T-helper 17 cell (primary cell): ENCODE measurements at regions not wholly inside any gene's neighbourhood (a gene's known extent, or its start where the extent isn't known, plus 50 kb on each side); places are given as distances from the start of the nearest gene placed in this dataset.

ENCODE experiments used
- ATAC-seq: fragments of 150-1000 bp; cut with Tn5 transposase; 2 replicates; pipeline ENCODE4 v1.10.0; 2021; ENCODE audit warnings: mild to moderate bottlenecking, moderate library complexity
- DNase-seq, 3 donors: peaks; one replicate each; pipeline versions ENCODE4 v3.0.0 to v3.0.0-alpha.2; 2020 to 2021
- H3K9me3 ChIP-seq: one replicate; pipeline ENCODE4 v1.7.0; 2013; ENCODE audit warnings: low read length, mild to moderate bottlenecking; ENCODE audit not compliant: control insufficient read depth, poor library complexity, severe bottlenecking
- H3K27ac Mint-ChIP-seq: one replicate; pipeline ENCODE4 v1.8.0; 2022; ENCODE audit warnings: mild to moderate bottlenecking, moderate library complexity, mixed read lengths
- H3K27me3 Mint-ChIP-seq: one replicate; pipeline ENCODE4 v1.8.0; 2022; ENCODE audit warnings: mixed read lengths
- H3K36me3 Mint-ChIP-seq: one replicate; pipeline ENCODE4 v1.8.0; 2022; ENCODE audit warnings: low read depth, mixed read lengths
- H3K4me1 Mint-ChIP-seq: one replicate; pipeline ENCODE4 v1.8.0; 2022; ENCODE audit warnings: mild to moderate bottlenecking, mixed read lengths
- H3K4me3 Mint-ChIP-seq: one replicate; pipeline ENCODE4 v1.8.0; 2022; ENCODE audit warnings: mild to moderate bottlenecking, moderate library complexity, mixed read lengths

DNA sequence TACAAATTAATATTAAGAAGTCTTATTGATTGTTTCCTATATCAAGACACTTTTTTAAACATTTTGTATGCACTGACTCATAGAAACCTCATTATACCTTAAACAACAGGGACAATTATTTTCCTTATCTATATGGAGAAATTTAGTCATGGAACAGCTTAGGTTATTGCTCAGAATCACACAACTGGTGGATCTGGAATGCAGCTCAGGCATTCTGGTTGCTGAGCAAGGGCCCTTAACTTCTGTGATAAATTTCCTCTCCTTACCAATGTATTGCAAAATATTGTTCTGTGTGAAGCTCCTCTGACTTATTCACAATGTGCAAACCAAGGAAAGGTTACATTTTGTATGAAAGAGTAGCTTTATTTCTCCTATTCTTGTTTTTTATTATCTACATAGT lies 817.8 kb downstream of the LRFN5 start:
- Mint-ChIP-seq H3K27ac (no peak overlapping the region), H3K4me1 (no peaks in the 10 kb centered on the region), H3K36me3 (no peaks in the 10 kb centered on the region), H3K27me3 (no peaks in the 10 kb centered on the region), H3K4me3 (no peak overlapping the region)
- H3K9me3 ChIP-seq, result no peaks in the 10 kb centered on the region
- no peak for DNase-seq
- no peak for ATAC-seq

GRCh38 chr14:42421377-42422078 lies 814.9 kb downstream of the LRFN5 start:
- H3K27ac Mint-ChIP-seq, result no peak overlapping the region
- no peaks in the 10 kb centered on the region for H3K27me3 Mint-ChIP-seq
- no peaks in the 10 kb centered on the region for H3K36me3 Mint-ChIP-seq
- no peak for DNase-seq
- no peak for ATAC-seq
- H3K4me1 Mint-ChIP-seq, result no peaks in the 10 kb centered on the region
- no peak overlapping the region for H3K4me3 Mint-ChIP-seq
- H3K9me3 ChIP-seq, result no peaks in the 10 kb centered on the region

- DNase-seq, result no peak
- no peak for ATAC-seq
- no peaks in the 10 kb centered on the region for H3K9me3 ChIP-seq
- Mint-ChIP-seq H3K27ac (no peak overlapping the region), H3K27me3 (no peaks in the 10 kb centered on the region), H3K4me3 (no peak overlapping the region), H3K36me3 (no peaks in the 10 kb centered on the region), H3K4me1 (no peaks in the 10 kb centered on the region)
These were observed 813.4 kb downstream of the LRFN5 start for GRCh38 chr14:42420071-42420470.

GRCh38 chr14:42407153-42407552 lies 800.5 kb downstream of the LRFN5 start:
- H3K27ac Mint-ChIP-seq, result no peak overlapping the region
- ATAC-seq, result no peak
- H3K4me1 Mint-ChIP-seq, result no peaks in the 10 kb centered on the region
- DNase-seq, result no peak
- no peaks in the 10 kb centered on the region for H3K27me3 Mint-ChIP-seq
- H3K9me3 ChIP-seq, result no peaks in the 10 kb centered on the region
- H3K36me3 Mint-ChIP-seq, result no peaks in the 10 kb centered on the region
- H3K4me3 Mint-ChIP-seq, result no peak overlapping the region

GRCh38 chr14:42391146-42391834 lies 784.6 kb downstream of the LRFN5 start:
- H3K9me3 ChIP-seq, result no peaks in the 10 kb centered on the region
- no peak for ATAC-seq
- no peak for DNase-seq
- Mint-ChIP-seq H3K4me1 (no peaks in the 10 kb centered on the region), H3K27ac (no peak overlapping the region), H3K27me3 (no peaks in the 10 kb centered on the region), H3K4me3 (no peak overlapping the region), H3K36me3 (no peaks in the 10 kb centered on the region)

GRCh38 chr14:42378880-42379279 lies 772.2 kb downstream of the LRFN5 start:
- ATAC-seq (no peak), DNase-seq (no peak)
- no peaks in the 10 kb centered on the region for H3K27me3 Mint-ChIP-seq
- H3K27ac Mint-ChIP-seq, result no peak overlapping the region
- no peaks in the 10 kb centered on the region for H3K4me1 Mint-ChIP-seq
- H3K9me3 ChIP-seq, result no peaks in the 10 kb centered on the region
- no peaks in the 10 kb centered on the region for H3K36me3 Mint-ChIP-seq
- H3K4me3 Mint-ChIP-seq, result no peak overlapping the region

DNA sequence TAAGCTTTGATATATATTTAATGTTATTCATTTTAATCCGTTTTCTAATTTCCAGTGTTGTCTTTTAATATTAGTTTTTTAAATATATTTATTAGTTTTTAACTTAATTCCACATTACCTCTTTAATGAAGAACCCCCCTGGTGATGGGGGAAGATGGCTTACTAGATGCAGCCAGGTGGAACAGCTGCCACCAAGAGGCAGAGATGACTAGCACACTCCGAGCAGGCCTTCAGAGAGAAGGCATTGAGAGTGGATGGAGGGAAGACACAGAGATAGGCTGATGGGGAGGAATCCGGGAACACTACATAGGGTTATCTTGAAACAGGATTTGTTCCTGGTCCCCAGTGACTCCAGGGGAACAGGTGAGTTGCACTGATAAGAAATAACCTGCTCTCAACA lies 771.6 kb downstream of the LRFN5 start:
- no peaks in the 10 kb centered on the region for H3K4me1 Mint-ChIP-seq
- H3K27ac Mint-ChIP-seq, result no peak overlapping the region
- no peak overlapping the region for H3K4me3 Mint-ChIP-seq
- ATAC-seq (no peak), DNase-seq (no peak)
- no peaks in the 10 kb centered on the region for H3K9me3 ChIP-seq
- H3K36me3 Mint-ChIP-seq, result no peaks in the 10 kb centered on the region
- H3K27me3 Mint-ChIP-seq, result no peaks in the 10 kb centered on the region

- ATAC-seq (no peak), DNase-seq (no peak)
- Mint-ChIP-seq H3K36me3 (no peaks in the 10 kb centered on the region), H3K27me3 (no peaks in the 10 kb centered on the region), H3K4me3 (no peak overlapping the region), H3K4me1 (no peaks in the 10 kb centered on the region), H3K27ac (no peak overlapping the region)
- H3K9me3 ChIP-seq, result no peaks in the 10 kb centered on the region
These were observed 767.7 kb downstream of the LRFN5 start for GRCh38 chr14:42374332-42374731.

DNA sequence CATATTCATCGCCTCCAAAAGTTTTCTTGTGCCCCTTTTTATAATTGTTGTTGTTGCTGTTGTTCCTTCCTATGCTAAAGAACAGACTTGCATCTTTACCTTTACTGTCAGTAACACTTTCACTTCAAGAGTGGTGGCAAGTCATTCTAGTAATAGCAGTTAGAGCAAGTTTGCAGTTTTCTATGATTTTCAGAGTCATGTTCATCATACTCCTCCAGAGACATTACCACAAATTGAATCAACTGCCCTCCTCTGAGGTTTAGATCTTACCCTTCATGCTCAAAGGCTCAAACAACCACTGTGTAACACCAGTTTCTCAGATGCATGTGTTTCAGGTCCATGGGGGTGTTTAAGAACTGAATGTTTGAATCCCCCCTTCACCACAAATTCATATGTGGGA lies 763.4 kb downstream of the LRFN5 start:
- no peaks in the 10 kb centered on the region for H3K27me3 Mint-ChIP-seq
- no peaks in the 10 kb centered on the region for H3K36me3 Mint-ChIP-seq
- no peak overlapping the region for H3K4me3 Mint-ChIP-seq
- ATAC-seq (no peak), DNase-seq (no peak)
- no peaks in the 10 kb centered on the region for H3K9me3 ChIP-seq
- H3K4me1 Mint-ChIP-seq, result no peaks in the 10 kb centered on the region
- no peak overlapping the region for H3K27ac Mint-ChIP-seq

GRCh38 chr14:42368234-42368633 lies 761.6 kb downstream of the LRFN5 start:
- no peaks in the 10 kb centered on the region for H3K4me1 Mint-ChIP-seq
- H3K27ac Mint-ChIP-seq, result no peak overlapping the region
- H3K27me3 Mint-ChIP-seq, result no peaks in the 10 kb centered on the region
- DNase-seq (no peak), ATAC-seq (no peak)
- no peak overlapping the region for H3K4me3 Mint-ChIP-seq
- H3K36me3 Mint-ChIP-seq, result no peaks in the 10 kb centered on the region
- no peaks in the 10 kb centered on the region for H3K9me3 ChIP-seq

DNA sequence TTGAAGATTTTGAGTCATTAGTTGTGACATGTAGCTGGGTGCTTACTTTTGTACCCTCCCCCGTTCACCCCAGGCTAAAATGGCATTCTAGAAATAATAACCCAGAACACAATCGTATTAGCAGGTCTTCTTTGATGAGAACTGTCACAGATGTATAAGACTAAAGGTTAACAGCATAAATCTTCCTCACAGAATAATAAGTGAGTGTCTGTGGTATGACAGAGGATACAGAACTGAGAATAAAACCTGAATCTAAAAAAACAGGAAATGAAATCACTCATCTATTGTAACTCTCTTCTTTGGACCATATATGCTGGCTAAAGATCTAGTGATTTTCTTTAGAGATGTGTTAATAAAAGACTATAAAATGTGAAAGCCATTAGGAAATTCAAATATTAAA lies 746.6 kb downstream of the LRFN5 start:
- H3K9me3 ChIP-seq, result no peaks in the 10 kb centered on the region
- no peak for ATAC-seq
- Mint-ChIP-seq H3K27ac (no peak overlapping the region), H3K36me3 (no peaks in the 10 kb centered on the region), H3K4me1 (no peaks in the 10 kb centered on the region), H3K4me3 (no peak overlapping the region), H3K27me3 (no peaks in the 10 kb centered on the region)
- no peak for DNase-seq

GRCh38 chr14:42335918-42336317 lies 729.2 kb downstream of the LRFN5 start:
- ATAC-seq (no peak), DNase-seq (no peak)
- Mint-ChIP-seq H3K4me1 (no peaks in the 10 kb centered on the region), H3K4me3 (no peak overlapping the region), H3K36me3 (no peaks in the 10 kb centered on the region), H3K27ac (no peak overlapping the region), H3K27me3 (no peaks in the 10 kb centered on the region)
- no peaks in the 10 kb centered on the region for H3K9me3 ChIP-seq

DNA sequence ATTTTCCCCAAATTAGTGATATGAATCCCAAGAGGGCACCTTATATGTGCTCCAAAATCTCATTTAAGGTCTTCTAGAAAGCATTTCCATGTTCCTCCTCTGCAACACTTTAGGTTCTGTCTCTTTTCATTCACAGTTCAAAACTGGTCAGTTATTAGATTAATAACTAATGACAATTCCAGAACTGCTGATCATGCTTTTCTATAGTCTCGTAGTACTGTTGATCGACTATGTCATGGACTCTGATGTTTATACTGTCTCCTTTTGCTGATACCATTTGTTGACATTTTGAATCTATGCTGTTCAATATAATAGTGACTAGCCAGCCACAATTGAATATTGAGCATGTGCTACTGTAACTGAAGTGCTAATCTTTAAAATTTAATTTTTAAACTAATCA lies 728.3 kb downstream of the LRFN5 start:
- Mint-ChIP-seq H3K27ac (no peak overlapping the region), H3K4me1 (no peaks in the 10 kb centered on the region), H3K4me3 (no peak overlapping the region), H3K27me3 (no peaks in the 10 kb centered on the region), H3K36me3 (no peaks in the 10 kb centered on the region)
- DNase-seq (no peak), ATAC-seq (no peak)
- H3K9me3 ChIP-seq, result no peaks in the 10 kb centered on the region

DNA sequence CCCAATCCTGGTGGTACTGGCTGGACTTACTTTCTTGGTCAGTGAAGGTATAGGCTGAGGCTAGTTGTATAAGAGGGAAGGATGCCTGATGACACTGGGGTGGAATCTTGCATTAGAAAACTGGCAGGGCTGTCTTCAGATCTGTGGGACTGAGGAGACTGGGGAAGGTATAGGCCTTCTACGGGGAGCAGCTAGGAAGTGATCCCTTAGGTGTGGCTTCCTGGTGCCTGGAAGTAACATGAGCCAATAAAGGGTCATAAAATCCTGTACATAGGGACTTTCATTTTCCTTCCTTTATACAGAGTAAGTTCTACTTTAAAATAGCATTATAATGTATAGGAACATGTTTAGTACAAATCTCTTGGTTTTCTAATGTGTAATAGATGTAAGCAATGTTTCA lies 716.8 kb downstream of the LRFN5 start:
- H3K27ac Mint-ChIP-seq, result no peak overlapping the region
- H3K4me1 Mint-ChIP-seq, result no peaks in the 10 kb centered on the region
- no peaks in the 10 kb centered on the region for H3K36me3 Mint-ChIP-seq
- H3K4me3 Mint-ChIP-seq, result no peak overlapping the region
- no peaks in the 10 kb centered on the region for H3K27me3 Mint-ChIP-seq
- no peak for DNase-seq
- ATAC-seq, result no peak
- no peaks in the 10 kb centered on the region for H3K9me3 ChIP-seq
